K562 (cell line): ENCODE measurements at regions not wholly inside any gene's neighbourhood (a gene's known extent, or its start where the extent isn't known, plus 50 kb on each side); places are given as distances from the start of the nearest gene placed in this dataset.
"Not testable (repeated sequence)": the region's sequence is repeated elsewhere in the genome, so short reads cannot be mapped to it uniquely, and the experiment has no call there.

Experiments used
- BRD9 ChIP-seq: fragments of 450-650 bp; IDR thresholded peaks from 2 replicates; pipeline ENCODE4 v1.6.1; 2018; ENCODE audit warnings: low read depth; ENCODE audit not compliant: partially characterized antibody
- CTCF ChIP-seq, 3 experiments: IDR thresholded peaks in 2 of 3; conservative IDR thresholded peaks in 1 of 3; 2 replicates each; pipeline ENCODE4 v1.5.1; 2011 to 2012; ENCODE audit warnings: low read length in 3 of 3, mild to moderate bottlenecking in 3 of 3, control low read depth in 2 of 3, improper control_type of control experiment in 1 of 3, inconsistent platforms in 1 of 3, low read depth in 1 of 3, mixed read lengths in 1 of 3, moderate library complexity in 1 of 3; ENCODE audit not compliant: insufficient read depth in 2 of 3
- ESRRA ChIP-seq: fragments of 450-650 bp; IDR thresholded peaks from 2 replicates; pipeline ENCODE4 v1.6.1; 2014; ENCODE audit warnings: low read depth, mild to moderate bottlenecking, moderate library complexity, borderline replicate concordance
- ETS1 ChIP-seq: conservative IDR thresholded peaks from 2 replicates; pipeline ENCODE4 v1.6.1; 2011; ENCODE audit warnings: low read depth, mild to moderate bottlenecking, low read length; ENCODE audit not compliant: control insufficient read depth
- EZH2 ChIP-seq: IDR thresholded peaks from 2 replicates; pipeline ENCODE4 v1.6.1; 2012; ENCODE audit warnings: low read depth, mild to moderate bottlenecking, inconsistent platforms, low read length, borderline replicate concordance
- GMEB1 ChIP-seq: fragments of 250-450 bp; sonication (Bioruptor Pico); IDR thresholded peaks from 2 replicates; pipeline ENCODE4 v1.4.0; 2020; ENCODE audit warnings: mild to moderate bottlenecking
- HMGN3 ChIP-seq: IDR thresholded peaks from 2 replicates; pipeline ENCODE4 v1.6.1; 2011; ENCODE audit warnings: borderline replicate concordance, low read depth, mild to moderate bottlenecking, mixed read lengths, low read length; ENCODE audit not compliant: insufficient read length; ENCODE audit errors: extremely low read depth
- NRF1 ChIP-seq, 2 experiments: fragments of 450-650 bp; IDR thresholded peaks in 1 of 2; conservative IDR thresholded peaks in 1 of 2; 2 replicates each; pipeline ENCODE4 v1.6.1; 2014; ENCODE audit warnings: mild to moderate bottlenecking in 2 of 2
- POLR2AphosphoS5 ChIP-seq: IDR thresholded peaks from 2 replicates; pipeline ENCODE4 v1.6.1; 2011; ENCODE audit warnings: mild to moderate bottlenecking, low read depth, low read length, moderate library complexity; ENCODE audit not compliant: control insufficient read depth, insufficient read depth
- RFX1 ChIP-seq: fragments of 450-650 bp; IDR thresholded peaks from 2 replicates; pipeline ENCODE4 v1.6.1; 2016; ENCODE audit warnings: mild to moderate bottlenecking, moderate library complexity
- THAP12 ChIP-seq: fragments of 250-450 bp; sonication (Bioruptor Pico); IDR thresholded peaks from 2 replicates; pipeline ENCODE4 v1.9.0; 2021; ENCODE audit warnings: mild to moderate bottlenecking, inconsistent platforms
- ZBTB34 ChIP-seq: fragments of 250-450 bp; sonication (Bioruptor Pico); IDR thresholded peaks from 2 replicates; pipeline ENCODE4 v1.8.0; 2021; ENCODE audit warnings: mild to moderate bottlenecking, moderate library complexity
- ZFX ChIP-seq: sonication (generic); formaldehyde crosslinking; IDR thresholded peaks from 2 replicates; pipeline ENCODE4 v1.8.0; 2022; ENCODE audit warnings: mild to moderate bottlenecking, missing genetic modification reagents, moderate library complexity
- ZNF518B ChIP-seq: fragments of 250-450 bp; sonication (Bioruptor Pico); IDR thresholded peaks from 2 replicates; pipeline ENCODE4 v1.5.0; 2021; ENCODE audit warnings: mild to moderate bottlenecking, moderate library complexity

- TF ChIP-seq GMEB1; ESRRA; EZH2; NRF1 (conservative IDR thresholded peaks at IDR 0.05 in 1 of 2, IDR thresholded peaks at IDR 0.05 in 1 of 2); THAP12 (CRISPR knock-in tag); ZNF518B (CRISPR knock-in tag); HMGN3; POLR2AphosphoS5; BRD9; ZBTB34 (CRISPR knock-in tag); ZFX; RFX1; ETS1: not testable (repeated sequence)
- TF ChIP-seq CTCF (IDR thresholded peaks at IDR 0.05 in 2 of 3, conservative IDR thresholded peaks at IDR 0.05 in 1 of 3; ENCODE audit: insufficient read depth in 2 of 3, low read depth in 1 of 3, low read length in 3 of 3) = peak; percentile 8 to 22 (median 9); a peak in 1 of 6 replicates
Measured at GRCh38 chr17:18563381-18564098, 80.7 kb downstream of the TBC1D28 start.
